Natural killer cell (primary cell): ENCODE measurements at regions not wholly inside any gene's neighbourhood (a gene's known extent, or its start where the extent isn't known, plus 50 kb on each side); places are given as distances from the start of the nearest gene placed in this dataset.
"Not testable (repeated sequence)": the region's sequence is repeated elsewhere in the genome, so short reads cannot be mapped to it uniquely, and the experiment has no call there.

ENCODE experiments used
- ATAC-seq, 3 donors: fragments of 150-1000 bp in 2 of 3; fragments of 200-7000 bp in 1 of 3; cut with Tn5 transposase; 1 replicate in 1 of 3; 2 replicates in 2 of 3; pipeline ENCODE4 v1.10.0; 2021; ENCODE audit warnings: mild to moderate bottlenecking in 2 of 3, moderate library complexity in 2 of 3
- DNase-seq, 2 donors: peaks; one replicate each; pipeline versions ENCODE4 v3.0.0 to v3.0.0-alpha.2; 2013 to 2021; ENCODE audit warnings: mixed read lengths in 1 of 2
- H3K27ac ChIP-seq: one replicate; pipeline ENCODE4 v1.5.1; 2013; ENCODE audit warnings: mild to moderate bottlenecking, low read length
- H3K27me3 ChIP-seq: one replicate; pipeline ENCODE4 v1.6.1; 2013; ENCODE audit warnings: low read length; ENCODE audit not compliant: control insufficient read depth, insufficient read depth
- H3K36me3 ChIP-seq: one replicate; pipeline ENCODE4 v1.6.1; 2013; ENCODE audit warnings: low read length; ENCODE audit not compliant: control insufficient read depth, insufficient read depth
- H3K4me1 ChIP-seq: one replicate; pipeline ENCODE4 v1.6.1; 2013; ENCODE audit warnings: low read length; ENCODE audit not compliant: control insufficient read depth, insufficient read depth
- H3K4me3 ChIP-seq: one replicate; pipeline ENCODE4 v1.5.1; 2013; ENCODE audit warnings: low read length
- H3K9me3 ChIP-seq: one replicate; pipeline ENCODE4 v1.6.1; 2013; ENCODE audit warnings: low read length; ENCODE audit not compliant: control insufficient read depth, insufficient read depth
- H3K27ac Mint-ChIP-seq, 2 donors: one replicate each; pipeline ENCODE4 v1.8.0; 2022; ENCODE audit warnings: mild to moderate bottlenecking in 2 of 2, mixed read lengths in 2 of 2, moderate library complexity in 1 of 2
- H3K27me3 Mint-ChIP-seq, 2 donors: one replicate each; pipeline ENCODE4 v1.8.0; 2022; ENCODE audit warnings: low read depth in 2 of 2, mixed read lengths in 2 of 2
- H3K36me3 Mint-ChIP-seq: one replicate; pipeline ENCODE4 v1.8.0; 2022; ENCODE audit warnings: mixed read lengths
- H3K4me1 Mint-ChIP-seq, 2 donors: one replicate each; pipeline ENCODE4 v1.8.0; 2022; ENCODE audit warnings: mixed read lengths in 2 of 2
- H3K4me3 Mint-ChIP-seq: one replicate; pipeline ENCODE4 v1.8.0; 2022; ENCODE audit warnings: mild to moderate bottlenecking, moderate library complexity, mixed read lengths
- H3K9me3 Mint-ChIP-seq, 2 donors: one replicate each; pipeline ENCODE4 v1.8.0; 2022; ENCODE audit warnings: mixed read lengths in 2 of 2
- CTCF ChIP-seq: fragments of 200-600 bp; IDR thresholded peaks from one replicate; pipeline ENCODE4 v1.8.0; 2022; ENCODE audit warnings: antibody characterized with exemption
- WGBS: methylation state at CpG from one replicate; pipeline ENCODE4 v1.1.7; 2013; ENCODE audit warnings: missing lambda C conversion rate; ENCODE audit not compliant: insufficient coverage; 5-methylcytosine and 5-hydroxymethylcytosine counted together
- intact Hi-C: fragments of 100-400 bp; cut with micrococcal nuclease; formaldehyde crosslinking; loops from one replicate; pipeline ENCODE4 v1.14.2; 2022

GRCh38 chr2:52475590-52475989 lies 1292.0 kb upstream of the CHAC2 start:
- DNase-seq (no peak), ATAC-seq (no peak)
- H3K4me3 Mint-ChIP-seq: no peak overlapping the region
- Histone ChIP-seq H3K4me3 (no peak overlapping the region), H3K36me3 (no peaks in the 10 kb centered on the region), H3K4me1 (no peaks in the 10 kb centered on the region), H3K9me3 (peaks cover 11% of the 10 kb centered on the region), H3K27me3 (no peaks in the 10 kb centered on the region), H3K27ac (no peak overlapping the region)
- no peaks in the 10 kb centered on the region for H3K4me1 Mint-ChIP-seq
- no peak for TF ChIP-seq CTCF
- no peak overlapping the region for H3K27ac Mint-ChIP-seq
- no peaks in the 10 kb centered on the region for H3K27me3 Mint-ChIP-seq
- H3K36me3 Mint-ChIP-seq: no peaks in the 10 kb centered on the region
- intact Hi-C loops: no loop called here
- WGBS: no CpG with 5 or more reads among the region's 1 CpG
- H3K9me3 Mint-ChIP-seq: peaks cover 12 to 16% of the 10 kb centered on the region in 2 donors

GRCh38 chr2:52474091-52474490 lies 1293.5 kb upstream of the CHAC2 start:
- no peaks in the 10 kb centered on the region for H3K27me3 ChIP-seq
- intact Hi-C loops: no loop called here
- peaks cover 12% of the 10 kb centered on the region for H3K9me3 ChIP-seq
- H3K4me1 Mint-ChIP-seq: no peaks in the 10 kb centered on the region
- DNase-seq (no peak), ATAC-seq (no peak)
- 80% methylated on average over 1 of the region's 1 CpG for WGBS
- H3K36me3 ChIP-seq: no peaks in the 10 kb centered on the region
- H3K9me3 Mint-ChIP-seq: peaks cover 14 to 16% of the 10 kb centered on the region in 2 donors
- TF ChIP-seq CTCF: no peak
- no peak overlapping the region for H3K4me3 ChIP-seq
- no peak overlapping the region for H3K27ac Mint-ChIP-seq
- no peak overlapping the region for H3K4me3 Mint-ChIP-seq
- H3K27me3 Mint-ChIP-seq: no peaks in the 10 kb centered on the region
- no peaks in the 10 kb centered on the region for H3K36me3 Mint-ChIP-seq
- H3K4me1 ChIP-seq: no peaks in the 10 kb centered on the region
- H3K27ac ChIP-seq: no peak overlapping the region

- Mint-ChIP-seq H3K27me3 (no peaks in the 10 kb centered on the region), H3K27ac (no peak overlapping the region), H3K4me3 (no peak overlapping the region), H3K9me3 (peaks cover 13 to 15% of the 10 kb centered on the region in 2 donors), H3K4me1 (no peaks in the 10 kb centered on the region), H3K36me3 (no peaks in the 10 kb centered on the region)
- no peaks in the 10 kb centered on the region for H3K27me3 ChIP-seq
- no peak for TF ChIP-seq CTCF
- no peak for ATAC-seq
- no peak for DNase-seq
- H3K4me3 ChIP-seq: no peak overlapping the region
- H3K27ac ChIP-seq: no peak overlapping the region
- no peaks in the 10 kb centered on the region for H3K36me3 ChIP-seq
- WGBS: 70% methylated on average over 1 of the region's 2 CpGs
- peaks cover 12% of the 10 kb centered on the region for H3K9me3 ChIP-seq
- intact Hi-C loops: no loop called here
- no peaks in the 10 kb centered on the region for H3K4me1 ChIP-seq
Measured at GRCh38 chr2:52473526-52473925, 1294.1 kb upstream of the CHAC2 start.

GRCh38 chr2:52470457-52470856 lies 1297.1 kb upstream of the CHAC2 start:
- 86% methylated on average over 1 of the region's 1 CpG for WGBS
- H3K4me1 ChIP-seq, H3K4me1 Mint-ChIP-seq, H3K27me3 Mint-ChIP-seq, H3K9me3 ChIP-seq, H3K36me3 ChIP-seq, H3K27ac Mint-ChIP-seq, H3K4me3 Mint-ChIP-seq, H3K36me3 Mint-ChIP-seq, intact Hi-C loops, H3K4me3 ChIP-seq, ATAC-seq, DNase-seq, H3K27ac ChIP-seq, H3K27me3 ChIP-seq: not testable (repeated sequence)
- peaks cover 12 to 16% of the 10 kb centered on the region in 2 donors for H3K9me3 Mint-ChIP-seq
